Progenitor cell of endocrine pancreas (in vitro differentiated cells): ENCODE measurements at regions not wholly inside any gene's neighbourhood (a gene's known extent, or its start where the extent isn't known, plus 50 kb on each side); places are given as distances from the start of the nearest gene placed in this dataset.

Experiments used
- DNase-seq: peaks from one replicate; pipeline ENCODE4 v3.0.0; 2021; ENCODE audit warnings: low spot score; ENCODE audit not compliant: unreplicated experiment
- H3K27ac Mint-ChIP-seq: 2 replicates; pipeline ENCODE4 v1.8.0; 2021; ENCODE audit warnings: mild to moderate bottlenecking, moderate library complexity, mixed read lengths
- H3K27me3 Mint-ChIP-seq: 2 replicates; pipeline ENCODE4 v1.8.0; 2021; ENCODE audit warnings: mixed read lengths
- H3K36me3 Mint-ChIP-seq: 2 replicates; pipeline ENCODE4 v1.8.0; 2022; ENCODE audit warnings: mixed read lengths; ENCODE audit not compliant: insufficient read depth
- H3K4me1 Mint-ChIP-seq: 2 replicates; pipeline ENCODE4 v1.8.0; 2021; ENCODE audit warnings: low read depth, mixed read lengths
- H3K4me3 Mint-ChIP-seq: 2 replicates; pipeline ENCODE4 v1.8.0; 2021; ENCODE audit warnings: low read depth, mild to moderate bottlenecking, moderate library complexity, mixed read lengths
- H3K9me3 Mint-ChIP-seq: 2 replicates; pipeline ENCODE4 v1.8.0; 2021; ENCODE audit warnings: low read depth, mixed read lengths
- TF ChIP-seq, protein P1 (sequence below): fragments of 200-600 bp; sonication (generic); IDR thresholded peaks from one replicate; pipeline ENCODE4 v1.5.0; 2021; ENCODE audit warnings: antibody characterized with exemption, mild to moderate bottlenecking; ENCODE audit not compliant: unreplicated experiment

DNA sequence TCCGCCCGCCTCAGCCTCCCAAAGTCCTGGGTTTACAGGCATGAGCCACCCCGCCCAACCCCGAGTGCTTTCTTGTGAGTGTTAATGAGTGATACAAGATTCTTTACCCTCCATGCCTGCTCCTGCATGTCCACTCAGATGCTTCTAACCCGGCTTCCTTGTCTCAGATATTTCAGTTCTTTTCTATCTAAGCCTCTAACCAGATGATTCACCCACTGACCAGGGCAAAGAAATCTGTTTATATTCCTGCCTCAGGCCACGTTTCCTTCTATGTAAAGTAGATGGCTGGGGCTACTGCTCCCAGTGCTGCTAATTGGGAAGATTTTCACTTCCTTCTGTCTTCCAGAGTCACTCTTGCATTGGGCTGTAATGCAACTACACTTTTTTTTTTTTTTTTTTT is 395.1 kb upstream of the ANKRD30A start:
- H3K27ac Mint-ChIP-seq = no peak overlapping the region
- H3K36me3 Mint-ChIP-seq = no peaks in the 10 kb centered on the region
- H3K9me3 Mint-ChIP-seq = peaks cover 16% of the 10 kb centered on the region
- peaks cover 4% of the 10 kb centered on the region for H3K4me1 Mint-ChIP-seq
- no peak overlapping the region for H3K4me3 Mint-ChIP-seq
- H3K27me3 Mint-ChIP-seq = no peaks in the 10 kb centered on the region
- TF ChIP-seq, protein P1, sequence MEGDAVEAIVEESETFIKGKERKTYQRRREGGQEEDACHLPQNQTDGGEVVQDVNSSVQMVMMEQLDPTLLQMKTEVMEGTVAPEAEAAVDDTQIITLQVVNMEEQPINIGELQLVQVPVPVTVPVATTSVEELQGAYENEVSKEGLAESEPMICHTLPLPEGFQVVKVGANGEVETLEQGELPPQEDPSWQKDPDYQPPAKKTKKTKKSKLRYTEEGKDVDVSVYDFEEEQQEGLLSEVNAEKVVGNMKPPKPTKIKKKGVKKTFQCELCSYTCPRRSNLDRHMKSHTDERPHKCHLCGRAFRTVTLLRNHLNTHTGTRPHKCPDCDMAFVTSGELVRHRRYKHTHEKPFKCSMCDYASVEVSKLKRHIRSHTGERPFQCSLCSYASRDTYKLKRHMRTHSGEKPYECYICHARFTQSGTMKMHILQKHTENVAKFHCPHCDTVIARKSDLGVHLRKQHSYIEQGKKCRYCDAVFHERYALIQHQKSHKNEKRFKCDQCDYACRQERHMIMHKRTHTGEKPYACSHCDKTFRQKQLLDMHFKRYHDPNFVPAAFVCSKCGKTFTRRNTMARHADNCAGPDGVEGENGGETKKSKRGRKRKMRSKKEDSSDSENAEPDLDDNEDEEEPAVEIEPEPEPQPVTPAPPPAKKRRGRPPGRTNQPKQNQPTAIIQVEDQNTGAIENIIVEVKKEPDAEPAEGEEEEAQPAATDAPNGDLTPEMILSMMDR = no peak
- DNase-seq = no peak

DNA sequence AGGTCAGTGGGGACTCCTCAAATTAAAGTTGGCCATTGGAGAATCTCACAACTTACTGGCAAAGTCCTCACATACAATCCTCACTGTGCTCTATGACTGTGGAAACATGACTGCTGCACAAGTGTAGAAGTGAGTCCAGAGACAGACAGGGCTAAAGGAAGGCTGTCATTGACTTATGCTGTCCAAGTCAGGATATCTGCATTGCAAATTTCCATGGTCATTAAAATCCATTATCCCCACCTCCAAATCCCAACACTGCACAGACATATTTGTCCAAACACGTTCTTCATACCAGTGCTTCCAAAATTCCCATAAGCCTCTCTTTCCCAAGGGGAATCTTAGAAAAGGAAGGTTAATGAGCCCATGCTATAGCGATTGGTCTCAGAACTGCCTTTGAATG is 396.8 kb upstream of the ANKRD30A start:
- Mint-ChIP-seq H3K9me3 (peaks cover 13% of the 10 kb centered on the region), H3K4me3 (no peak overlapping the region), H3K27ac (peak overlapping the region; percentile 6), H3K4me1 (peaks cover 6% of the 10 kb centered on the region), H3K27me3 (no peaks in the 10 kb centered on the region), H3K36me3 (no peaks in the 10 kb centered on the region)
- no peak for DNase-seq
- TF ChIP-seq, protein P1 = no peak

DNA sequence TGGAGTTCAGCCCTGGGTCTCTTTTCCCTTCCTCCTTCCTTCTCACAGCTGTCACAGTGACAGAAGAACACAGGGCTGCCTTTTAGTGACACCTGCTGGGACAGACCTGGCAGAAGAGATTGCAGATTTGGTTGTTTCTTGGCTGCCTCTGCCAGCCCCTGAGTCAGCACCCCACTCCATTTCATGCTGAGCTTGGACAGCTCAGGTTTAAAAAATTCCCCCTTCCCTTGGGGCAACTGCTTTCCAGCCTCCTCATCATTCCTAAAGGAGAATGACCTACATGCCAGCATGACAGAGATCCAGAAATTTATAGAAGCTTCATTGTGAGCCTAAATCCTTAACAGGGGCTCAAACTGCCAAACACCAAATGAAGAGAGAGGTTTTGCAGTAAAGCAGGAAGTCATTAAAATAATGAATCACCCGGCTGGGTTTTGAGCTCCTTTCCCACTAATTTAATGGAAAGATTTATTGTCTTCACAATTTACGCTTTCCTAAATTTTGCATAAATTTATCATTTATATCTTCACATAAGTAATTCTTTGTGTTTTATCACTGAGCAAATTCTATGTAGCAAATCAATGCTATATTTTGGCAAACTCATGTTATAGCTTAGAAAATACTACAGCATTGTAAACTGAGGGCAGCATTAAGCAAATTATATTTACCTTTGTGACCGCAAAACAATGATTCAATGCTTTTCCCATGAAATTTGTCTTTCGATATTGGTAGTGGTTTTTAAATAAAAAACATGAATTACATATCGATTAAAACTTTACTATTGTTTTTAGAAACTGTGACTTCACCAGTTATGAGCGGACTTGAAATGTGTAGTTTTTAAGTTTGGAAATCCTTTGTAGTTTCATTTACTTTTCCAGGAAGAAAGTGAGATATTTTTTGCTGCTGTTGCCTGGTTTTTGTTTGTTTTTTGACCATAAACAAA is 399.5 kb upstream of the ANKRD30A start:
- TF ChIP-seq, protein P1 = peak; percentile 59
- Mint-ChIP-seq H3K9me3 (peaks cover 2% of the 10 kb centered on the region), H3K4me3 (no peak overlapping the region), H3K27me3 (peaks cover 4% of the 10 kb centered on the region), H3K36me3 (no peaks in the 10 kb centered on the region), H3K27ac (peak overlapping the region; percentile 24), H3K4me1 (peaks cover 11% of the 10 kb centered on the region)
- peak; percentile 17 for DNase-seq

DNA sequence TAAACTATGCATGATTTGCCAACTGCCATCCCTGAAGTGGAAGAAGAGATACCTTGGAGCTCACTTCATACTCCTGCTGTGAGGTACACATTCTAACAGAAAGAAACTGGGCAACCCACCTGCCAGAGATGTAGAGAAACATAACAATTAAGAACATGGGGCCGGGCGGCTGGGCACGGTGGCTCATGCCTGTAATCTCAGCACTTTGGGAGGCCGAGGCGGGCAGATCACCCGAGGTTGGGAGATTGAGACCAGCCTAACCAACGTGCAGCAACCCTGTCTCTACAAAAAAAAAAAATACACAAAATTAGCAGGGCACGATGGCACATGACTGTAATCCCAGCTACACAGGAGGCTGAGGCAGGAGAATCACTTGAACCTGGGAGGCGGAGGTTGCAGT is 402.6 kb upstream of the ANKRD30A start:
- TF ChIP-seq, protein P1 = no peak
- Mint-ChIP-seq H3K27me3 (peaks cover 4% of the 10 kb centered on the region), H3K36me3 (no peaks in the 10 kb centered on the region), H3K9me3 (peaks cover 2% of the 10 kb centered on the region), H3K27ac (no peak overlapping the region), H3K4me3 (no peak overlapping the region), H3K4me1 (peaks cover 18% of the 10 kb centered on the region)
- no peak for DNase-seq

DNA sequence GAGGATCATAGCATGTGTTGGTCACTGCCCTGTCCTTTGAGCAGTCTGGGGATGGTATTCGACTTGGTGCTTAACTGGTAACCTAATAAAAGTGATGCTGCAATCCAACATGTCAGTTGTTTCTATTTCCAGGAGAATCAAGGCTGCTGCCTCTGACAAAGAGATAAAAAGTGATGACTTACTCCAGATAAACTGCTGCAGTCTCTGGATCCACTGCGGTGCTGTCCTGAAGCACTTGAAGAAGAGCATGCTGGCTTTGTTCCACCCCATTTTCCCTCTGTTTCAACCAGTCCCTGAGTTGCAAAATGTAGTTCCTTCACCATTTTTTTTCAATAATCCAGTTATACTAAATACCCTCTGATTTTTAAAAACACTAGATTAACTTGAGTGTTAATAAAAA is 403.5 kb upstream of the ANKRD30A start:
- DNase-seq = no peak
- Mint-ChIP-seq H3K4me3 (no peak overlapping the region), H3K9me3 (peaks cover 6% of the 10 kb centered on the region), H3K27ac (no peak overlapping the region), H3K27me3 (peaks cover 4% of the 10 kb centered on the region), H3K4me1 (peaks cover 18% of the 10 kb centered on the region), H3K36me3 (no peaks in the 10 kb centered on the region)
- TF ChIP-seq, protein P1 = no peak
